GM23338 (cell line): ENCODE measurements at regions not wholly inside any gene's neighbourhood (a gene's known extent, or its start where the extent isn't known, plus 50 kb on each side); places are given as distances from the start of the nearest gene placed in this dataset.
"Not testable (repeated sequence)": the region's sequence is repeated elsewhere in the genome, so short reads cannot be mapped to it uniquely, and the experiment has no call there.

Experiments
- EZH2phosphoT487 ChIP-seq: fragments of 200-600 bp; sonication (generic); IDR thresholded peaks from one replicate; pipeline ENCODE4 v1.8.1; 2018; ENCODE audit warnings: antibody characterized with exemption; ENCODE audit not compliant: unreplicated experiment
- ZNF114 ChIP-seq: fragments of 250-450 bp; sonication (Bioruptor Pico); IDR thresholded peaks from 2 replicates; pipeline ENCODE4 v1.5.0; 2020; ENCODE audit warnings: mild to moderate bottlenecking, moderate library complexity
- TF ChIP-seq, protein P1 (sequence below), 2 experiments: fragments of 200-600 bp in 1 of 2; sonication (generic) in 1 of 2; conservative IDR thresholded peaks; 2 replicates each; pipeline versions ENCODE4 v1.5.1 to v1.6.1; 2016 to 2017; ENCODE audit warnings: antibody characterized with exemption in 2 of 2, low read depth in 2 of 2, mild to moderate bottlenecking in 2 of 2, moderate library complexity in 1 of 2

DNA sequence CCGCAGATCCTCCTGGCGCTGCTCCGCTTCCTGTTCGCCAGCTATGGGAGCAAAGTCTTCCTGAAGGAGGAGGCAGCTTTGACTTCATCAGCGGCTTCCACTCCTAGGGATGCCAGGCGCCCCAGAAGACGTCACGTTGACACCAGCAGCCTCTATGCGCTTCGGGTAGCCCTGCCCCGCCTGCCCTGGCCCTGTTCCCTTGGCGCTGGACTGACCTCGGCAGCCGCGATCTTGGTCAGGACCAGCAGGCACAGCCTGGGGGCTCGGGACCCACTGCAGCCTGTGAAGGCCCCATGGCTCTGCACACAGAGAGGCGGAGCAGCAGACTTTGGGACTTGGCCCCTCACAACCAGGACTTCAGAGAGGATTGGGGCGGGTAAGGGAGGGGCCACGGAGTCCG is 957.8 kb downstream of the RPIA start:
- TF ChIP-seq EZH2phosphoT487, ZNF114: not testable (repeated sequence)
- TF ChIP-seq, protein P1, sequence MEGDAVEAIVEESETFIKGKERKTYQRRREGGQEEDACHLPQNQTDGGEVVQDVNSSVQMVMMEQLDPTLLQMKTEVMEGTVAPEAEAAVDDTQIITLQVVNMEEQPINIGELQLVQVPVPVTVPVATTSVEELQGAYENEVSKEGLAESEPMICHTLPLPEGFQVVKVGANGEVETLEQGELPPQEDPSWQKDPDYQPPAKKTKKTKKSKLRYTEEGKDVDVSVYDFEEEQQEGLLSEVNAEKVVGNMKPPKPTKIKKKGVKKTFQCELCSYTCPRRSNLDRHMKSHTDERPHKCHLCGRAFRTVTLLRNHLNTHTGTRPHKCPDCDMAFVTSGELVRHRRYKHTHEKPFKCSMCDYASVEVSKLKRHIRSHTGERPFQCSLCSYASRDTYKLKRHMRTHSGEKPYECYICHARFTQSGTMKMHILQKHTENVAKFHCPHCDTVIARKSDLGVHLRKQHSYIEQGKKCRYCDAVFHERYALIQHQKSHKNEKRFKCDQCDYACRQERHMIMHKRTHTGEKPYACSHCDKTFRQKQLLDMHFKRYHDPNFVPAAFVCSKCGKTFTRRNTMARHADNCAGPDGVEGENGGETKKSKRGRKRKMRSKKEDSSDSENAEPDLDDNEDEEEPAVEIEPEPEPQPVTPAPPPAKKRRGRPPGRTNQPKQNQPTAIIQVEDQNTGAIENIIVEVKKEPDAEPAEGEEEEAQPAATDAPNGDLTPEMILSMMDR (conservative IDR thresholded peaks at IDR 0.05; ENCODE audit: low read depth in 2 of 2), result not testable (repeated sequence)
